Caki2 (cell line): ENCODE measurements at regions not wholly inside any gene's neighbourhood (a gene's known extent, or its start where the extent isn't known, plus 50 kb on each side); places are given as distances from the start of the nearest gene placed in this dataset.

Source experiments
- DNase-seq: peaks from one replicate; pipeline ENCODE4 v3.0.0-alpha.2; 2015; ENCODE audit warnings: low read depth
- in situ Hi-C: cut with HindIII; loops from 2 replicates; pipeline ENCODE4 v1.10.0; 2016; ENCODE audit warnings: low sequenced_read_pairs, low pct_unique_long_range_greater_than_20kb, mixed read lengths

- in situ Hi-C loops: no loop called here
- DNase-seq: no peak
Observed at GRCh38 chr3:88617283-88617682, 467.5 kb downstream of the C3orf38 start.

- in situ Hi-C loops: no loop called here
- DNase-seq: no peak
Observed at GRCh38 chr3:88618021-88618645, 468.4 kb downstream of the C3orf38 start.

- no peak for DNase-seq
- in situ Hi-C loops: no loop called here
Observed at GRCh38 chr3:88621586-88621985, 471.8 kb downstream of the C3orf38 start.

- no peak for DNase-seq
- in situ Hi-C loops: no loop called here
Observed at GRCh38 chr3:88623709-88624108, 473.9 kb downstream of the C3orf38 start.

- DNase-seq: no peak
- in situ Hi-C loops: no loop called here
Observed at GRCh38 chr3:88626456-88627120, 476.8 kb downstream of the C3orf38 start.

- in situ Hi-C loops: no loop called here
Observed at GRCh38 chr3:88628901-88629300, 478.5 kb upstream of the EPHA3 start.

GRCh38 chr3:88632226-88632625 lies 475.2 kb upstream of the EPHA3 start:
- in situ Hi-C loops: no loop called here
- DNase-seq: no peak

More at GRCh38 chr3:88628901-88629300, 478.5 kb upstream of the EPHA3 start:
- no peak for DNase-seq

- DNase-seq: no peak
- in situ Hi-C loops: no loop called here
Observed at GRCh38 chr3:88640581-88640980, 466.8 kb upstream of the EPHA3 start.

GRCh38 chr3:88641033-88641604 lies 466.3 kb upstream of the EPHA3 start:
- DNase-seq: no peak
- in situ Hi-C loops: no loop called here

- in situ Hi-C loops: no loop called here
- no peak for DNase-seq
Observed at GRCh38 chr3:88657459-88657858, 450.0 kb upstream of the EPHA3 start.

GRCh38 chr3:88661433-88661824 lies 446.0 kb upstream of the EPHA3 start:
- in situ Hi-C loops: no loop called here
- no peak for DNase-seq

- in situ Hi-C loops: no loop called here
- no peak for DNase-seq
Observed at GRCh38 chr3:88668180-88668579, 439.2 kb upstream of the EPHA3 start.

- in situ Hi-C loops: no loop called here
- no peak for DNase-seq
Observed at GRCh38 chr3:88671573-88671972, 435.8 kb upstream of the EPHA3 start.

GRCh38 chr3:88677298-88677697 lies 430.1 kb upstream of the EPHA3 start:
- DNase-seq: no peak
- in situ Hi-C loops: no loop called here

- in situ Hi-C loops: no loop called here
- DNase-seq: no peak
Observed at GRCh38 chr3:88678747-88679146, 428.7 kb upstream of the EPHA3 start.

GRCh38 chr3:88690287-88690686 lies 417.1 kb upstream of the EPHA3 start:
- in situ Hi-C loops: no loop called here
- no peak for DNase-seq

GRCh38 chr3:88691081-88691480 lies 416.3 kb upstream of the EPHA3 start:
- in situ Hi-C loops: no loop called here
- no peak for DNase-seq

GRCh38 chr3:88703501-88704059 lies 403.8 kb upstream of the EPHA3 start:
- in situ Hi-C loops: no loop called here
- no peak for DNase-seq

GRCh38 chr3:88704338-88704737 lies 403.1 kb upstream of the EPHA3 start:
- DNase-seq: no peak
- in situ Hi-C loops: no loop called here

- no peak for DNase-seq
- in situ Hi-C loops: no loop called here
Observed at GRCh38 chr3:88707837-88708236, 399.6 kb upstream of the EPHA3 start.
